ENCODE measurements at regions not wholly inside any gene's neighbourhood (a gene's known extent, or its start where the extent isn't known, plus 50 kb on each side); places are given as distances from the start of the nearest gene placed in this dataset.

DNA sequence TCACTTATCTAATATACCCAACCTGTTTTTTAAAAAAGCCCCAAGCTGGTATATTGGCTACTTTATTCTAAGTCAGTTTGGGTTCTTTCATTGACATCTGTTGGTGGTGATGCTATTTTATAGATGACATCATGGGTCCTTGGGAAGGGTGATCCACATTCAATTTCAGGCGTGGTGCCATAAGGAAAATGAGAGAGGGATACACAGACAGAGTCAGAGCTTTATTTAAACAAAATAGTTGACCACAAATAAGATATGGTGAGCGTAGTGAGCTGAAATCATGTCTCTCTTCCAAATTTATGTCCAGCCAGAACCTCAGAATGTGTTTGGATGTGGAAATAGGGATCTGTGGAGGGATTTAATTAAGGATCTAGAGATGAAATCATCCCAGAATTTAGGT lies 302.4 kb downstream of the MAT2B start:
- no peak overlapping the region for H3K9ac ChIP-seq (ENCODE audit: low read depth in 1 of 3, low read length in 3 of 3)
- H3K9me3 ChIP-seq (ENCODE audit: control insufficient read depth in 3 of 3, low read length in 3 of 3), result no peaks in the 10 kb centered on the region
- no peaks in the 10 kb centered on the region for H3K36me3 ChIP-seq (ENCODE audit: control insufficient read depth in 3 of 3, insufficient read depth in 3 of 3, low read length in 3 of 3)
- no peaks in the 10 kb centered on the region for H3K4me1 ChIP-seq (ENCODE audit: control insufficient read depth in 3 of 3, insufficient read depth in 3 of 3, low read length in 3 of 3)
- H3K4me3 ChIP-seq (ENCODE audit: low read length in 3 of 3), result no peak overlapping the region
- no peak overlapping the region for H3K27ac ChIP-seq (ENCODE audit: low read depth, low read length)
- H3K27me3 ChIP-seq (ENCODE audit: control insufficient read depth in 3 of 3, insufficient read depth in 3 of 3, low read length in 3 of 3), result no peaks in the 10 kb centered on the region

DNA sequence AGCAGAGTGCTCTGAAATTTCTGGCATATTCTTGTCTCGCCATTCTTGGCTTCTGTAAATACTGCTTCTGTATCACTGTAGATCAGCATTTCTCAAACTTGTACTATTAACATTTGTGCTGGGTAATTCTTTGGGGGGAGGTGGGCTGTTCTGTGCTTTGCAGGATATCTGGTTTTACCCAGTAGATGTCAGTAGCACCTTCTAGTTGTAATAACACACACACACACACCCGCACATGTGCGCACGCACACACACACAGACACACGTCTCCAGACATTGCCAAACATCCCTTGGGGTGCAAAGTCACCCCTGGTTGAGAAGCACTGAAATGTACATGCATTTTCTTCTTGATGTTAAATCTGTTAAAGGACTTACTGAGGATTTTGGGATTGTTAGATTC lies 304.1 kb downstream of the MAT2B start:
- no peak overlapping the region for H3K27ac ChIP-seq (ENCODE audit: low read depth, low read length)
- H3K36me3 ChIP-seq (ENCODE audit: control insufficient read depth in 3 of 3, insufficient read depth in 3 of 3, low read length in 3 of 3), result no peaks in the 10 kb centered on the region
- H3K4me1 ChIP-seq (ENCODE audit: control insufficient read depth in 3 of 3, insufficient read depth in 3 of 3, low read length in 3 of 3), result no peaks in the 10 kb centered on the region
- H3K4me3 ChIP-seq (ENCODE audit: low read length in 3 of 3), result no peak overlapping the region
- H3K9me3 ChIP-seq (ENCODE audit: control insufficient read depth in 3 of 3, low read length in 3 of 3), result no peaks in the 10 kb centered on the region
- H3K27me3 ChIP-seq (ENCODE audit: control insufficient read depth in 3 of 3, insufficient read depth in 3 of 3, low read length in 3 of 3), result no peaks in the 10 kb centered on the region
- no peak overlapping the region for H3K9ac ChIP-seq (ENCODE audit: low read depth in 1 of 3, low read length in 3 of 3)

DNA sequence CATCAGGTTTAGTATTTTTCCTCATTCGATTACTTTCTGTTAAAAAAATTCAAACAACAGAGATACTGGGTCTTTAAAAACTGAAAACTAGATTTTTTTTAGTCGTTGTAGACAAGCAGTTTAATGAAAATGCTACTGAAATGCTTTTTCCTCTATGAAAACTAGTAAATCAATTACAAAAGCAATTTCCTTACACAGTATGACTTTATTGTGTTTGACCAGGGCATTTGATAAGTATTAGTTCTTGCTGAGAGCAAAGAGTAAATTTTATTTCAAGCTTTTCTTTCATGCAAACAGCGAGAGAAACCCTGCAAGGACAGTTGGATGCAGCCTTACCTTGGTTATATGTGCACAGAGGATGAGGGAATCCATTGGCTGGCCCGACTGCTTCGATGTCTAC lies 308.5 kb downstream of the MAT2B start:
- no peaks in the 10 kb centered on the region for H3K9me3 ChIP-seq (ENCODE audit: control insufficient read depth in 3 of 3, low read length in 3 of 3)
- no peaks in the 10 kb centered on the region for H3K27me3 ChIP-seq (ENCODE audit: control insufficient read depth in 3 of 3, insufficient read depth in 3 of 3, low read length in 3 of 3)
- H3K27ac ChIP-seq (ENCODE audit: low read depth, low read length), result no peak overlapping the region
- no peaks in the 10 kb centered on the region for H3K4me1 ChIP-seq (ENCODE audit: control insufficient read depth in 3 of 3, insufficient read depth in 3 of 3, low read length in 3 of 3)
- no peak overlapping the region for H3K4me3 ChIP-seq (ENCODE audit: low read length in 3 of 3)
- H3K36me3 ChIP-seq (ENCODE audit: control insufficient read depth in 3 of 3, insufficient read depth in 3 of 3, low read length in 3 of 3), result no peaks in the 10 kb centered on the region
- no peak overlapping the region for H3K9ac ChIP-seq (ENCODE audit: low read depth in 1 of 3, low read length in 3 of 3)

DNA sequence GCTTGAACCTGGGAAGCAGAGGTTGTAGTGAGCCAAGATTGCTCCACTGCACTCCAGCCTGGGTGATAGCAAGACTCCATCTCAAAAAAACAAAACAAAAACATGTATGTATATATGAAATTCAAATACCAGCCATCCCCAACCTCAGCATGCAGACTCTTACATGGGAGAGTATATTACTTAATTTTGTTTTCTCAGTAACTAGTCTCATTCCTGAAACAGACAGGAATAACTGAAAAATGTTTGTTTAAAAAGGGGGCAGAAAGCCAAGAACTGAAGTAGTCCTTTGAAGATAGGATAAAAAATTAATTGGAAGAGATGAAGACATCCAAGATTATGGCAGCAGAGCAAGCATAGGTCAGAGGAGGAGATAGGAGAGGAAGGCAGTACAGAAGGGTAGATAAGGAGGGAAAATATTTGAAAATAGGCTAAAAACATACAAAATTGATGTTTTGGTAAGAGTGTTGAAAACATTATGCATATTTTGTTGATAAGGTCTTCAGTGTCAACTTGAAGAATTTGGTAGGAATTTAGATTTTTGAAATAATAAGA lies 309.9 kb downstream of the MAT2B start:
- H3K9ac ChIP-seq (ENCODE audit: low read depth in 1 of 3, low read length in 3 of 3), result no peak overlapping the region
- no peaks in the 10 kb centered on the region for H3K27me3 ChIP-seq (ENCODE audit: control insufficient read depth in 3 of 3, insufficient read depth in 3 of 3, low read length in 3 of 3)
- no peak overlapping the region for H3K27ac ChIP-seq (ENCODE audit: low read depth, low read length)
- H3K4me1 ChIP-seq (ENCODE audit: control insufficient read depth in 3 of 3, insufficient read depth in 3 of 3, low read length in 3 of 3), result no peaks in the 10 kb centered on the region
- no peaks in the 10 kb centered on the region for H3K36me3 ChIP-seq (ENCODE audit: control insufficient read depth in 3 of 3, insufficient read depth in 3 of 3, low read length in 3 of 3)
- H3K4me3 ChIP-seq (ENCODE audit: low read length in 3 of 3), result no peak overlapping the region
- H3K9me3 ChIP-seq (ENCODE audit: control insufficient read depth in 3 of 3, low read length in 3 of 3), result peaks cover 0 to 2% (median 0%) of the 10 kb centered on the region in 3 donors

DNA sequence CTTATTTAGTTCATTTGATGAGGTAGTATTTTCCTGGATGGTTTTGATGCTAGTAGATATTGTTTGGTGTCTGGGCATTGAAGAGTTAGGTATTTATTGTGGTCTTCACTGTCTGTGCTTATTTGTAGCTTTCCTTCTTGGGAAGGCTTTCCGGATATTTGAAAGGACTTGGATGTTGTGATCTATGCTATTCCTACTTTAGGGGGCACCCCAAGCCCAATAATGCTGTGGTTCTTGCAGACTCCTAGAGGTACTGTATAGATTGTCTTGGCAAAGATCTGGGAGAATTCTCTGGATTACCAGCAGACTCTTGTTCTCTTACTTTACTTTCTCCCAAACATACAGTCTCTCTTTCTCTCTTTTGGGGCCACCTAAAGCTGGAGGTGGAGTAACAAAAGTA lies 315.7 kb downstream of the MAT2B start:
- H3K27ac ChIP-seq (ENCODE audit: low read depth, low read length), result no peak overlapping the region
- H3K4me3 ChIP-seq (ENCODE audit: low read length in 3 of 3), result no peak overlapping the region
- no peak overlapping the region for H3K9ac ChIP-seq (ENCODE audit: low read depth in 1 of 3, low read length in 3 of 3)
- H3K27me3 ChIP-seq (ENCODE audit: control insufficient read depth in 3 of 3, insufficient read depth in 3 of 3, low read length in 3 of 3), result no peaks in the 10 kb centered on the region
- peaks cover 0 to 2% (median 0%) of the 10 kb centered on the region in 3 donors for H3K9me3 ChIP-seq (ENCODE audit: control insufficient read depth in 3 of 3, low read length in 3 of 3)
- no peaks in the 10 kb centered on the region for H3K4me1 ChIP-seq (ENCODE audit: control insufficient read depth in 3 of 3, insufficient read depth in 3 of 3, low read length in 3 of 3)
- H3K36me3 ChIP-seq (ENCODE audit: control insufficient read depth in 3 of 3, insufficient read depth in 3 of 3, low read length in 3 of 3), result no peaks in the 10 kb centered on the region

DNA sequence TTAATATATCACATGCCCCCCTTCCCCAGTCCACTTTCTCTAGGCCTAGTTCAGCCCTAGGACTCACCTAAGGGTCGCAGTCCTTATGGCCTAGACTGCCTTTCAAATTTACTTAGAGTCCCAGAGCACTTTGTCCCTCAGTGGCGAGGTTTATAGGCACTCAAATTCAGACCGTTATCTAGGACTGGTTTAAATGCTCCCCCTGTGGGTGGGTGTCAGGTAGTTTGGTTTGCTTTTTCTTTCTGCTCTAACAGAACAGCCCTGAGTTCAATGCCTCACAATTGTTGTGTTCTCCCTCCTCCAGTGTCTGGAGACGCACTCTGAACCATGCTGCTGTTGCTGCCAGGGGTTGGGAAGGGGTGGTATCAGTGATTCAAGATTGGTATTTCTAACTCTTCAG lies 317.1 kb downstream of the MAT2B start:
- no peaks in the 10 kb centered on the region for H3K27me3 ChIP-seq (ENCODE audit: control insufficient read depth in 3 of 3, insufficient read depth in 3 of 3, low read length in 3 of 3)
- peaks cover 0 to 2% (median 0%) of the 10 kb centered on the region in 3 donors for H3K9me3 ChIP-seq (ENCODE audit: control insufficient read depth in 3 of 3, low read length in 3 of 3)
- H3K9ac ChIP-seq (ENCODE audit: low read depth in 1 of 3, low read length in 3 of 3), result no peak overlapping the region
- H3K27ac ChIP-seq (ENCODE audit: low read depth, low read length), result no peak overlapping the region
- H3K36me3 ChIP-seq (ENCODE audit: control insufficient read depth in 3 of 3, insufficient read depth in 3 of 3, low read length in 3 of 3), result no peaks in the 10 kb centered on the region
- H3K4me1 ChIP-seq (ENCODE audit: control insufficient read depth in 3 of 3, insufficient read depth in 3 of 3, low read length in 3 of 3), result no peaks in the 10 kb centered on the region
- no peak overlapping the region for H3K4me3 ChIP-seq (ENCODE audit: low read length in 3 of 3)

DNA sequence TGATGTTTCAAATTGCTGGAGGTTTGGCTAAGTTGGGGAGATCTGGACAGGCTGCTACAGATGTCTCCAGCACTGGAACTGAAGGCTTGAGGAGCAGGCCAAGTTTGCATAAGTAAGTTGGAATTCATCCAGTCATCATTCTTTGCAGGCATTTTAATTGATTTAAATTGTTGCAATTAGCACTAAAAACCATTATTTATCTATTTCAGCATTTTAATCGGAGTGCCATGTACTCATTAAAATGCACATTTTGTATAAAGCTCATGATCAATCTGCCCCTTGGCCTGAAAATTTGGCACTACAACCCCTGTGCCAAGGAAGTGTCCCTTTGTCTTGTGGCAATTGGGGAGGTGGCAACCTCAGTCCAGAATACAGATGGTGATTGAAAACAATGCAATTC lies 320.2 kb downstream of the MAT2B start:
- Histone ChIP-seq H3K9ac (ENCODE audit: low read depth in 1 of 3, low read length in 3 of 3) (no peak overlapping the region), H3K36me3 (ENCODE audit: control insufficient read depth in 3 of 3, insufficient read depth in 3 of 3, low read length in 3 of 3) (no peaks in the 10 kb centered on the region), H3K9me3 (ENCODE audit: control insufficient read depth in 3 of 3, low read length in 3 of 3) (no peaks in the 10 kb centered on the region), H3K4me1 (ENCODE audit: control insufficient read depth in 3 of 3, insufficient read depth in 3 of 3, low read length in 3 of 3) (no peaks in the 10 kb centered on the region), H3K27me3 (ENCODE audit: control insufficient read depth in 3 of 3, insufficient read depth in 3 of 3, low read length in 3 of 3) (no peaks in the 10 kb centered on the region), H3K27ac (ENCODE audit: low read depth, low read length) (no peak overlapping the region), H3K4me3 (ENCODE audit: low read length in 3 of 3) (no peak overlapping the region)

DNA sequence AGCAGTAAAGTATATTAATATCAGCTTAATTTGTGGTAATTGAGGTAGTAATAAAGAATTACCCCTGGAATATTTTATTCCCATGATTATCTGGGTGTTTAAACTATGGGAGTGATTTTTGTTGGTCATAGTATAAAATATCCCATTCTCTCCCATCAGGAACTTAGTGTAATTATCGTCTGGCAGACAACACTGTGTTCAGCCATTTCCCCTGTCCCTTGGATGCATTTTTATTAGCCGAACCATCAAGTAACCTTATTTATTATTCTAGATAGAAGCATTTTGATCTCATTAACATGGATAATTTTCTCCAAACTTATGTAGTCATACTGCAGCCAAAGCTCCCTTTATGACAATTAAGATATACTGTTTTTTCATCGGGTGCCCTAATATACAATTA lies 320.8 kb downstream of the MAT2B start:
- Histone ChIP-seq H3K36me3 (ENCODE audit: control insufficient read depth in 3 of 3, insufficient read depth in 3 of 3, low read length in 3 of 3) (no peaks in the 10 kb centered on the region), H3K9me3 (ENCODE audit: control insufficient read depth in 3 of 3, low read length in 3 of 3) (no peaks in the 10 kb centered on the region), H3K4me3 (ENCODE audit: low read length in 3 of 3) (no peak overlapping the region), H3K9ac (ENCODE audit: low read depth in 1 of 3, low read length in 3 of 3) (no peak overlapping the region), H3K27me3 (ENCODE audit: control insufficient read depth in 3 of 3, insufficient read depth in 3 of 3, low read length in 3 of 3) (no peaks in the 10 kb centered on the region), H3K27ac (ENCODE audit: low read depth, low read length) (no peak overlapping the region), H3K4me1 (ENCODE audit: control insufficient read depth in 3 of 3, insufficient read depth in 3 of 3, low read length in 3 of 3) (no peaks in the 10 kb centered on the region)

DNA sequence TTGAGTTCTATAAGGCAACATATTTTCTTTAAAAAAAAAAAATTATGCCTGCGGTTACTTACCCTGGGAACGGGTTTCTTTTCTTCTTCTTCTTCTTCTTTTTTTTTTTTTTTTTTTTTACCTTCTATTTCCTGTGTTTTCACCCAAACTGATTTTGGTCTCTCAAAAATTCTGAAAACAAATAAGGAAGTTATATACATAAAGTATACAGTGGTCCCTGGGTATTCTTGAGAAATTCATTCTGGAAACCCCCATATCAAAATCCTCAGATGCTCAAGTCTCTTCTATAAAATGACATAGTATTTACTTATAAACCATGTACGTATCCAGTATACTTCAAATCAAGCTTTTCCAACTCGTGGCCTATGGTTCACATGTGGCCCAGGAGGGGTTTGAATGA lies 326.7 kb downstream of the MAT2B start:
- Histone ChIP-seq H3K27ac (ENCODE audit: low read depth, low read length) (no peak overlapping the region), H3K9me3 (ENCODE audit: control insufficient read depth in 3 of 3, low read length in 3 of 3) (no peaks in the 10 kb centered on the region), H3K4me1 (ENCODE audit: control insufficient read depth in 3 of 3, insufficient read depth in 3 of 3, low read length in 3 of 3) (no peaks in the 10 kb centered on the region), H3K9ac (ENCODE audit: low read depth in 1 of 3, low read length in 3 of 3) (no peak overlapping the region), H3K27me3 (ENCODE audit: control insufficient read depth in 3 of 3, insufficient read depth in 3 of 3, low read length in 3 of 3) (no peaks in the 10 kb centered on the region), H3K36me3 (ENCODE audit: control insufficient read depth in 3 of 3, insufficient read depth in 3 of 3, low read length in 3 of 3) (no peaks in the 10 kb centered on the region), H3K4me3 (ENCODE audit: low read length in 3 of 3) (no peak overlapping the region)

DNA sequence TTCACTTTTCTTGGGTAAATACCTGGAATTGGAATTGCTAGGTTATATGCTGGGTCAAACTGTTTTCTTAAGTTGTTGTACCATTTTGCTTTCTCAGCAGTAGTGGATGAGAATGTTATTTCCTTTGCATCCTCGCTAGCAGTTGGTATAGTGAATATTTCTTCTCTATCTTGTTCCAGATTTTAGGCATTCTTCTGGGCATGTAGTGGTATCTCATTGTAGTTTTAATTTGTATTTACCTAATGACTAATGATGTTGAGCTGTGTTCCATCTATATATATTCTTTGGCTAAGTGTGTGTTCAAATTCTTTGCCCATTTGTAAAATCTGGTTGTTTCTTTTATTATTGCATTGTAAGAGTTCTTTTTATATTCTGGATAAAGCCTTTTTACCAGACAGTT lies 333.3 kb downstream of the MAT2B start:
- no peaks in the 10 kb centered on the region for H3K4me1 ChIP-seq (ENCODE audit: control insufficient read depth in 3 of 3, insufficient read depth in 3 of 3, low read length in 3 of 3)
- H3K9me3 ChIP-seq (ENCODE audit: control insufficient read depth in 3 of 3, low read length in 3 of 3), result no peaks in the 10 kb centered on the region
- no peak overlapping the region for H3K9ac ChIP-seq (ENCODE audit: low read depth in 1 of 3, low read length in 3 of 3)
- no peak overlapping the region for H3K27ac ChIP-seq (ENCODE audit: low read depth, low read length)
- no peaks in the 10 kb centered on the region for H3K36me3 ChIP-seq (ENCODE audit: control insufficient read depth in 3 of 3, insufficient read depth in 3 of 3, low read length in 3 of 3)
- no peak overlapping the region for H3K4me3 ChIP-seq (ENCODE audit: low read length in 3 of 3)
- no peaks in the 10 kb centered on the region for H3K27me3 ChIP-seq (ENCODE audit: control insufficient read depth in 3 of 3, insufficient read depth in 3 of 3, low read length in 3 of 3)

DNA sequence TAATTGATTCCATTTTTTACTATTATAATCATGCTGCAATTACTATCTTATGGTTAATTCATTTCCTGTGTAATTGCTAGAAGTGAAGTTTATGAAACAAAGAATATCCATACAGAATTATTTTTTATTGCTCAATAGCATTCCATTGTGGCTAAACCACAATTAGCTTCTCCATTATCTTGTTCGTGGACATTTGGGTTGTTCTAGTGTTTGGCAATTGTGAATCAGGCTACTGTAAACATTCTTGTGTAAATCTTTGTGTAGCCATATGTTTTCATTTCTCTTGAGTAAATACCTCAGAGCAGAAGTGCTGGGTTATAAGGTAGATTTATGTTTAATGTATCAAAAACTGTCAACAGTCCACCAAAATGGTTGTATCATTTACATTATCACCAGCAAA lies 341.1 kb downstream of the MAT2B start:
- no peak overlapping the region for H3K9ac ChIP-seq (ENCODE audit: low read depth in 1 of 3, low read length in 3 of 3)
- H3K4me3 ChIP-seq (ENCODE audit: low read length in 3 of 3), result no peak overlapping the region
- H3K27me3 ChIP-seq (ENCODE audit: control insufficient read depth in 3 of 3, insufficient read depth in 3 of 3, low read length in 3 of 3), result no peaks in the 10 kb centered on the region
- H3K36me3 ChIP-seq (ENCODE audit: control insufficient read depth in 3 of 3, insufficient read depth in 3 of 3, low read length in 3 of 3), result no peaks in the 10 kb centered on the region
- no peaks in the 10 kb centered on the region for H3K4me1 ChIP-seq (ENCODE audit: control insufficient read depth in 3 of 3, insufficient read depth in 3 of 3, low read length in 3 of 3)
- H3K27ac ChIP-seq (ENCODE audit: low read depth, low read length), result no peak overlapping the region
- peaks cover 0 to 4% (median 3%) of the 10 kb centered on the region in 3 donors for H3K9me3 ChIP-seq (ENCODE audit: control insufficient read depth in 3 of 3, low read length in 3 of 3)

All from skeletal muscle tissue (tissue), 3 donors.